Stimulated activated CD8-positive, alpha-beta memory T cell treated with anti-CD3 and anti-CD28 coated beads, Interleukin-4, amount 100 ng/mL, for 4 hours (primary cell): ENCODE measurements at regions not wholly inside any gene's neighbourhood (a gene's known extent, or its start where the extent isn't known, plus 50 kb on each side); places are given as distances from the start of the nearest gene placed in this dataset.

Experiments
- DNase-seq, 2 donors: peaks; one replicate each; pipeline ENCODE4 v3.0.0-alpha.2; 2020; ENCODE audit warnings: low read depth in 2 of 2, low spot score in 1 of 2

GRCh38 chr9:18335825-18336224 lies 138.1 kb upstream of the ADAMTSL1 start:
- DNase-seq, result no peak

- DNase-seq, result no peak
Measured at GRCh38 chr9:18338042-18338441, 135.9 kb upstream of the ADAMTSL1 start.

GRCh38 chr9:18343784-18344183 lies 130.2 kb upstream of the ADAMTSL1 start:
- no peak for DNase-seq

GRCh38 chr9:18346745-18347144 lies 127.2 kb upstream of the ADAMTSL1 start:
- DNase-seq, result no peak

GRCh38 chr9:18347386-18348082 lies 126.4 kb upstream of the ADAMTSL1 start:
- no peak for DNase-seq

- no peak for DNase-seq
Measured at GRCh38 chr9:18348083-18348475, 125.9 kb upstream of the ADAMTSL1 start.

- DNase-seq, result no peak
Measured at GRCh38 chr9:18349530-18349929, 124.4 kb upstream of the ADAMTSL1 start.

- DNase-seq, result no peak
Measured at GRCh38 chr9:18350036-18350435, 123.9 kb upstream of the ADAMTSL1 start.

- DNase-seq, result no peak
Measured at GRCh38 chr9:18350995-18351595, 122.9 kb upstream of the ADAMTSL1 start.

GRCh38 chr9:18352711-18353110 lies 121.2 kb upstream of the ADAMTSL1 start:
- DNase-seq, result no peak

- no peak for DNase-seq
Measured at GRCh38 chr9:18353473-18353872, 120.5 kb upstream of the ADAMTSL1 start.

- DNase-seq, result no peak
Measured at GRCh38 chr9:18357321-18357720, 116.6 kb upstream of the ADAMTSL1 start.

GRCh38 chr9:18358325-18358724 lies 115.6 kb upstream of the ADAMTSL1 start:
- DNase-seq, result no peak

GRCh38 chr9:18359335-18359734 lies 114.6 kb upstream of the ADAMTSL1 start:
- DNase-seq, result no peak

GRCh38 chr9:18360005-18360404 lies 113.9 kb upstream of the ADAMTSL1 start:
- no peak for DNase-seq

GRCh38 chr9:18361646-18362045 lies 112.3 kb upstream of the ADAMTSL1 start:
- no peak for DNase-seq

GRCh38 chr9:18362166-18362565 lies 111.8 kb upstream of the ADAMTSL1 start:
- no peak for DNase-seq

GRCh38 chr9:18362901-18363685 lies 110.9 kb upstream of the ADAMTSL1 start:
- no peak for DNase-seq

GRCh38 chr9:18365651-18366050 lies 108.3 kb upstream of the ADAMTSL1 start:
- DNase-seq, result no peak

- DNase-seq, result no peak
Measured at GRCh38 chr9:18366184-18366583, 107.8 kb upstream of the ADAMTSL1 start.

GRCh38 chr9:18368206-18368605 lies 105.7 kb upstream of the ADAMTSL1 start:
- no peak for DNase-seq

GRCh38 chr9:18371141-18371540 lies 102.8 kb upstream of the ADAMTSL1 start:
- DNase-seq, result no peak
